ENCODE measurements at regions not wholly inside any gene's neighbourhood (a gene's known extent, or its start where the extent isn't known, plus 50 kb on each side); places are given as distances from the start of the nearest gene placed in this dataset.

GRCh38 chr7:96638669-96639068, 71.0 kb downstream of the SEM1 start:
- Histone ChIP-seq H3K4me3 (no peak overlapping the region), H3K9me3 (no peaks in the 10 kb centered on the region), H3K27ac (no peak overlapping the region), H3K4me1 (no peaks in the 10 kb centered on the region), H3K36me3 (no peaks in the 10 kb centered on the region), H3K27me3 (no peaks in the 10 kb centered on the region)
- no peak for TF ChIP-seq POLR2A (IDR thresholded peaks at IDR 0.05)
- no peak for TF ChIP-seq EP300 (IDR thresholded peaks at IDR 0.05)
- TF ChIP-seq POLR2AphosphoS5 (IDR thresholded peaks at IDR 0.05): no peak
- TF ChIP-seq CTCF (IDR thresholded peaks at IDR 0.05): no peak
- WGBS: 71% methylated on average over 1 of the region's 1 CpG
- DNase-seq (ENCODE audit: low spot score in 2 of 2): no peak

DNA sequence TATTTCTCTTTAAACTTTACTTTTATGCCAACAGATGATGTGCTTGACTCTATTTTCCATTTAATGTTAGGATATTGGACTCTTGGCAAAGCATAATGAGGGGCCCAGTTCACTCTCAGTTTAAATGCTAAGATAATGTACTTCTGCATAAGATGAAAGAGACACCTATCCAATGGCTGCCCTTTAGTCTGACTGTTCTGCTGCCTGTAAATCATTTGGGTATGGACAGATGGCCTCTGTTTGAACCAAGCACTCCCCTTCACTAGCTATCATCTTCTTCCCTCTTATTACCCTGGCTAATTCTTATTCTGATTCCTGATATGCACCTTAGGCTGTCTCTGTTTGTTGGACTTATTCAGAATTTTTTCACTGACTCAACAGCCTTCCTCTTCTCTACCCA, 72.1 kb downstream of the SEM1 start:
- Histone ChIP-seq H3K27ac (no peak overlapping the region), H3K9me3 (no peaks in the 10 kb centered on the region), H3K36me3 (no peaks in the 10 kb centered on the region), H3K4me3 (no peak overlapping the region), H3K4me1 (no peaks in the 10 kb centered on the region), H3K27me3 (no peaks in the 10 kb centered on the region)
- no peak for TF ChIP-seq POLR2AphosphoS5 (IDR thresholded peaks at IDR 0.05)
- no peak for TF ChIP-seq POLR2A (IDR thresholded peaks at IDR 0.05)
- TF ChIP-seq CTCF (IDR thresholded peaks at IDR 0.05): no peak
- TF ChIP-seq EP300 (IDR thresholded peaks at IDR 0.05): no peak
- DNase-seq (ENCODE audit: low spot score in 2 of 2): no peak

- no peak overlapping the region for H3K27ac ChIP-seq
- no peaks in the 10 kb centered on the region for H3K27me3 ChIP-seq
- H3K4me3 ChIP-seq: no peak overlapping the region
- no peaks in the 10 kb centered on the region for H3K4me1 ChIP-seq
- no peak for TF ChIP-seq POLR2AphosphoS5 (IDR thresholded peaks at IDR 0.05)
- no peak for TF ChIP-seq POLR2A (IDR thresholded peaks at IDR 0.05)
- TF ChIP-seq EP300 (IDR thresholded peaks at IDR 0.05): no peak
- no peak for TF ChIP-seq CTCF (IDR thresholded peaks at IDR 0.05)
- H3K9me3 ChIP-seq: no peaks in the 10 kb centered on the region
- no peak for DNase-seq (ENCODE audit: low spot score in 2 of 2)
- WGBS: 80% methylated on average over 3 of the region's 3 CpGs
- no peaks in the 10 kb centered on the region for H3K36me3 ChIP-seq
Observed at GRCh38 chr7:96636979-96637378, 72.7 kb downstream of the SEM1 start.

GRCh38 chr7:96636342-96636860, 73.2 kb downstream of the SEM1 start:
- H3K4me3 ChIP-seq: no peak overlapping the region
- no peaks in the 10 kb centered on the region for H3K27me3 ChIP-seq
- H3K36me3 ChIP-seq: no peaks in the 10 kb centered on the region
- 73% methylated on average over 1 of the region's 1 CpG for WGBS
- no peak overlapping the region for H3K27ac ChIP-seq
- TF ChIP-seq CTCF (IDR thresholded peaks at IDR 0.05): no peak
- TF ChIP-seq EP300 (IDR thresholded peaks at IDR 0.05): no peak
- TF ChIP-seq POLR2A (IDR thresholded peaks at IDR 0.05): no peak
- no peak for TF ChIP-seq POLR2AphosphoS5 (IDR thresholded peaks at IDR 0.05)
- no peaks in the 10 kb centered on the region for H3K4me1 ChIP-seq
- no peak for DNase-seq (ENCODE audit: low spot score in 2 of 2)
- H3K9me3 ChIP-seq: no peaks in the 10 kb centered on the region

DNA sequence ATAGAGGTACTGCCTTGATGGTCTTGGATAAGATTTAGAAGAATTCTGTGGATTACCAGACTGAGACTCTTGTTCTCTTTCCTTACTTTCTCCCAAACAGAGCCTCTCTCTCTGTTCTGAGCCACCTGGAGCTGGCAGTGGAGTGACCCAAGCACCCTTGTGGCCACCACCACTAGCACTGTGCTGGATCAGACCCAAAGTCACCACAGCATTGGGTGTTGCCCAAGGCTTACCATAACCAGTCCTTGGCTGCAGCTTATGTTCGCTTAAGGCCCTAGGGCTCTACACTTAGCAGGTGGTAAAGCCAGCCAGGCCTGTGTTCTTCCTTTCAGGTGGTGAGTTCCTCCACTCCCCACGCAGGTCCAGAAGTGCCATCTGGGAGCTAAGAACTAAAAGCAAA, 79.8 kb downstream of the SEM1 start:
- 94% methylated on average over 2 of the region's 2 CpGs for WGBS
- Histone ChIP-seq H3K27me3 (no peaks in the 10 kb centered on the region), H3K27ac (no peak overlapping the region), H3K36me3 (no peaks in the 10 kb centered on the region), H3K9me3 (no peaks in the 10 kb centered on the region), H3K4me1 (no peaks in the 10 kb centered on the region), H3K4me3 (no peak overlapping the region)
- DNase-seq (ENCODE audit: low spot score in 2 of 2): no peak
- TF ChIP-seq POLR2A (IDR thresholded peaks at IDR 0.05) (no peak), CTCF (IDR thresholded peaks at IDR 0.05) (no peak), POLR2AphosphoS5 (IDR thresholded peaks at IDR 0.05) (no peak), EP300 (IDR thresholded peaks at IDR 0.05) (no peak)

Data from suprapubic skin (tissue), 4 donors.